Astrocyte (in vitro differentiated cells and primary cell): ENCODE measurements at regions not wholly inside any gene's neighbourhood (a gene's known extent, or its start where the extent isn't known, plus 50 kb on each side); places are given as distances from the start of the nearest gene placed in this dataset.

Experiments used
- DNase-seq: peaks from one replicate; pipeline ENCODE4 v3.0.0-alpha.2; 2010; ENCODE audit warnings: low read depth
- FAIRE-seq: peaks from 2 replicates; lab custom pipeline; 2011; peaks lifted over from hg19 to GRCh38; lab: Jason Lieb, UNC
- H2AFZ ChIP-seq: 2 replicates; pipeline ENCODE4 v1.6.0; 2012; ENCODE audit warnings: low read depth, low read length, inconsistent platforms
- H3K27ac ChIP-seq: 2 replicates; pipeline ENCODE4 v1.5.1; 2011; ENCODE audit warnings: low read depth, low read length, inconsistent platforms
- H3K27me3 ChIP-seq: 2 replicates; pipeline ENCODE4 v1.6.0; 2011; ENCODE audit warnings: low read length, inconsistent platforms; ENCODE audit not compliant: insufficient read depth
- H3K36me3 ChIP-seq: 2 replicates; pipeline ENCODE4 v1.5.1; 2011; ENCODE audit warnings: low read length, inconsistent platforms; ENCODE audit not compliant: insufficient read depth
- H3K4me1 ChIP-seq: 2 replicates; pipeline ENCODE4 v1.5.1; 2011; ENCODE audit warnings: low read length, inconsistent platforms; ENCODE audit not compliant: insufficient read depth
- H3K4me2 ChIP-seq: 2 replicates; pipeline ENCODE4 v1.6.0; 2012; ENCODE audit warnings: low read length, inconsistent platforms
- H3K4me3 ChIP-seq: 2 replicates; pipeline ENCODE4 v1.5.1; 2011; ENCODE audit warnings: low read depth, mild to moderate bottlenecking, low read length, inconsistent platforms; ENCODE audit not compliant: insufficient read depth
- H3K79me2 ChIP-seq: 2 replicates; pipeline ENCODE4 v1.6.0; 2012; ENCODE audit warnings: mild to moderate bottlenecking, low read length, inconsistent platforms; ENCODE audit not compliant: insufficient read depth
- H3K9ac ChIP-seq: 2 replicates; pipeline ENCODE4 v1.6.0; 2012; ENCODE audit warnings: mild to moderate bottlenecking, low read length, inconsistent platforms
- H3K9me3 ChIP-seq: 2 replicates; pipeline ENCODE4 v1.5.1; 2012; ENCODE audit warnings: low read depth, mild to moderate bottlenecking, low read length, inconsistent platforms; ENCODE audit not compliant: insufficient read depth
- H4K20me1 ChIP-seq: 2 replicates; pipeline ENCODE4 v1.6.0; 2012; ENCODE audit warnings: low read length, inconsistent platforms; ENCODE audit not compliant: insufficient read depth
- H3K27ac Mint-ChIP-seq: one replicate; pipeline ENCODE4 v1.8.0; 2021; ENCODE audit warnings: mild to moderate bottlenecking, mixed read lengths; ENCODE audit not compliant: unreplicated experiment
- H3K27me3 Mint-ChIP-seq: one replicate; pipeline ENCODE4 v1.8.0; 2021; ENCODE audit warnings: low read depth, mixed read lengths; ENCODE audit not compliant: unreplicated experiment
- H3K36me3 Mint-ChIP-seq: one replicate; pipeline ENCODE4 v1.8.0; 2021; ENCODE audit warnings: low read depth, mixed read lengths; ENCODE audit not compliant: unreplicated experiment
- H3K4me1 Mint-ChIP-seq: one replicate; pipeline ENCODE4 v1.8.0; 2021; ENCODE audit warnings: low read depth, mixed read lengths; ENCODE audit not compliant: unreplicated experiment
- H3K4me3 Mint-ChIP-seq: one replicate; pipeline ENCODE4 v1.8.0; 2021; ENCODE audit warnings: mild to moderate bottlenecking, moderate library complexity, mixed read lengths; ENCODE audit not compliant: unreplicated experiment
- H3K9me3 Mint-ChIP-seq: one replicate; pipeline ENCODE4 v1.8.0; 2021; ENCODE audit warnings: mild to moderate bottlenecking, mixed read lengths; ENCODE audit not compliant: unreplicated experiment
- CTCF ChIP-seq: IDR thresholded peaks from 2 replicates; pipeline ENCODE4 v1.5.1; 2011; ENCODE audit warnings: low read depth, mild to moderate bottlenecking, inconsistent platforms, low read length, moderate library complexity; ENCODE audit not compliant: insufficient read depth
- EZH2 ChIP-seq: IDR thresholded peaks from 2 replicates; pipeline ENCODE4 v1.6.1; 2012; ENCODE audit warnings: mild to moderate bottlenecking, low read length, inconsistent platforms; ENCODE audit not compliant: insufficient read depth

DNA sequence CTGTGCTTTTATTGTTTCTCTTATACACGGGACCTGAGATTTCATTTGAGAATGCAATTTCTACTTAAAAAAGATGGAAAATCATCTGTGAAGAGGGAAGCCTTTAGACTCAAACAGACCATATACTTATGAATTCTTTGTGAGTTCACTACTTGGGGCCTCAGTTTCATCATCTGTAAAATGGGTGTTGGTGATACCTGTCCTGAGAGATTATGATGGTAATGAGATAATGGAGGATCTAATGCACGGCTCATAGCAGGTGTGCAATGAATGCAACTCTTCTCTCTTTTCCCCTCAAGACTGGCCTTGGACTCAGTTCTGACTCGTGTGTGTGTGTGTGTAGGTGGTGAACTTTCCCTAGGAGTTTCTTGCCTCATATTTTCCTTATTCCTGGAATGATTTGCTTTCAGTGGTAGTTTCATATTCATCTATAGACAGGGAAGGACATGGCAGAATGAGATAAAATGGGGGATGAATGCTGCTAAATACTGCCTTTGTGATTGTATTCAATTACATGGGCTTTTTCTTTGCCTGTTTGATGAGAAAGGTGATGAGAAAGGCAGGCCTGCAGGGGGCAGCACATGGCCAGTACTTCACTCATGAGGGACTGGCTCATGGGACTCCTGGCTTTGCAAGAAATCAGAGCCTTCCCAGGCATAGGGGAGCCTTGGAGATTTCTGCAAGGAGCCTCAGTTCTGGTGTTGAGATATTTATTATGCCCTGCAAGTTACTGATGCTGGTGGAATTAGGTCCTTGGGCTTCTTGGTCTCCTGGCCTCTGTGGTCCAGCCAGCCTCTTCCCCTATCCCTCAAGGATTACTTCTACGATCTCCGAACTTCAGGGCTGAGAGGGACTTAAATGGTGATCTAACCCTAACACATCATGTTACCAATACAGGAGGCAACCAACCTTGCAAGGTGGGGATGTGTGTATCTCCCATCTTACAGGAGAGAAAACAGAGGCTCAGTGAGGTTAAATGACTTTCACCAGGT, 70.7 kb downstream of the RPLP1 start:
- Histone ChIP-seq H3K4me3 (no peak overlapping the region), H3K36me3 (no peaks in the 10 kb centered on the region), H3K9ac (no peak overlapping the region), H3K9me3 (peaks cover 8% of the 10 kb centered on the region), H4K20me1 (no peaks in the 10 kb centered on the region), H3K4me1 (peaks cover 3% of the 10 kb centered on the region), H3K4me2 (no peak overlapping the region), H2AFZ (no peak overlapping the region), H3K27ac (no peak overlapping the region), H3K79me2 (no peaks in the 10 kb centered on the region), H3K27me3 (peaks cover 30% of the 10 kb centered on the region)
- DNase-seq (peak; percentile 46), FAIRE-seq (peak; percentile 49)
- no peaks in the 10 kb centered on the region for H3K9me3 Mint-ChIP-seq
- no peak overlapping the region for H3K27ac Mint-ChIP-seq
- H3K36me3 Mint-ChIP-seq = no peaks in the 10 kb centered on the region
- TF ChIP-seq EZH2 = no peak
- TF ChIP-seq CTCF = peak; percentile 84
- no peak overlapping the region for H3K4me3 Mint-ChIP-seq
- peaks cover 51% of the 10 kb centered on the region for H3K27me3 Mint-ChIP-seq
- peaks cover 3% of the 10 kb centered on the region for H3K4me1 Mint-ChIP-seq

DNA sequence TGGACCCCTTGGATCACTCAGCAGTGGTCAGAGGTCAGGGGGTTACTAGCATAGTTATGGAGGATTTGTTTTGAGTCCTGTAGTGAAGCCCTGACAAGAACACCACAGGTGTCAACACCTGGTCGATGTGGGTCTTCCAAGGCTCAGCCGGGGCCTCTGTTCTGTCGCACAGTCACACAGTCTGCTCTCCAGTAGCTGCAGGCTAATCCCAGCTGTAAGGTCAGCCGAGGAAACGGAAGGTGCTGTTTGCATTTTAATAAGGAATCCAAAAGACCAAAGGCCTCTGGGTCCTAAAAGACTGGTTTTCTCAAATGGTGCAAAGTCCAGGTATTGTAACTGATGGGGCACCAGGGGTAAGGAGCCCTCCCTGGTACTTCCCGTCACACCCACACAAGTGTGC, 71.7 kb downstream of the RPLP1 start:
- Mint-ChIP-seq H3K4me3 (no peak overlapping the region), H3K9me3 (no peaks in the 10 kb centered on the region), H3K4me1 (peaks cover 5% of the 10 kb centered on the region), H3K27ac (no peak overlapping the region), H3K36me3 (no peaks in the 10 kb centered on the region), H3K27me3 (peaks cover 55% of the 10 kb centered on the region)
- Histone ChIP-seq H3K4me1 (peaks cover 3% of the 10 kb centered on the region), H4K20me1 (no peaks in the 10 kb centered on the region), H3K9me3 (peaks cover 8% of the 10 kb centered on the region), H3K27me3 (peaks cover 30% of the 10 kb centered on the region), H3K36me3 (no peaks in the 10 kb centered on the region), H3K4me2 (no peak overlapping the region), H2AFZ (no peak overlapping the region), H3K9ac (no peak overlapping the region), H3K79me2 (no peaks in the 10 kb centered on the region), H3K4me3 (no peak overlapping the region), H3K27ac (no peak overlapping the region)
- TF ChIP-seq CTCF (no peak), EZH2 (no peak)
- DNase-seq = no peak
- no peak for FAIRE-seq

DNA sequence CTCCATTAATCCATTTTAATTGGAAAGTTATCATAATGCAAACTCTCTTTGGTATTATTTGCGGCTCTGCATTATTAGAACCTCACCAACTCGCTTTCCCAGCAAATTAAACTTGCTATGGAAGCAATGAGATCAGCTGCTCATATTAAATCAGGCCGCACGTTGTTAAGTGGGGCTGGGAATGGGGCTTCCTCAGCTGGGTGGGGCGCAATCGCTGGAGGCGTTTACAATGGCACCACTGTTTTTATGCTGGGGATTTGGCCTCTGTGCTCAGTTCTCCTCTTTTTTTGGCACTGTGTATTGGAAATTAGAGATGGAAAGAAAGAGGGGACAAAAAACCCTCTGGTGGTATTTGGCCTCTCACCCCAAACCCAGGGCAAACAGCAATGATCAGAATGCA, 72.2 kb downstream of the RPLP1 start:
- Histone ChIP-seq H3K27me3 (peaks cover 31% of the 10 kb centered on the region), H3K9me3 (peaks cover 8% of the 10 kb centered on the region), H3K4me2 (no peak overlapping the region), H4K20me1 (no peaks in the 10 kb centered on the region), H3K79me2 (no peaks in the 10 kb centered on the region), H3K4me1 (peaks cover 3% of the 10 kb centered on the region), H3K36me3 (no peaks in the 10 kb centered on the region), H3K9ac (no peak overlapping the region), H3K4me3 (no peak overlapping the region), H2AFZ (no peak overlapping the region), H3K27ac (no peak overlapping the region)
- Mint-ChIP-seq H3K27ac (no peak overlapping the region), H3K36me3 (no peaks in the 10 kb centered on the region), H3K4me1 (peaks cover 8% of the 10 kb centered on the region), H3K27me3 (peaks cover 52% of the 10 kb centered on the region), H3K9me3 (no peaks in the 10 kb centered on the region), H3K4me3 (no peak overlapping the region)
- FAIRE-seq (no peak), DNase-seq (no peak)
- TF ChIP-seq EZH2 (no peak), CTCF (no peak)
